Progenitor cell of endocrine pancreas (in vitro differentiated cells): ENCODE measurements at regions not wholly inside any gene's neighbourhood (a gene's known extent, or its start where the extent isn't known, plus 50 kb on each side); places are given as distances from the start of the nearest gene placed in this dataset.
"Not testable (repeated sequence)": the region's sequence is repeated elsewhere in the genome, so short reads cannot be mapped to it uniquely, and the experiment has no call there.

Experiments
- DNase-seq: peaks from one replicate; pipeline ENCODE4 v3.0.0; 2021; ENCODE audit warnings: low spot score; ENCODE audit not compliant: unreplicated experiment
- H3K27ac Mint-ChIP-seq: 2 replicates; pipeline ENCODE4 v1.8.0; 2021; ENCODE audit warnings: mild to moderate bottlenecking, moderate library complexity, mixed read lengths
- H3K27me3 Mint-ChIP-seq: 2 replicates; pipeline ENCODE4 v1.8.0; 2021; ENCODE audit warnings: mixed read lengths
- H3K36me3 Mint-ChIP-seq: 2 replicates; pipeline ENCODE4 v1.8.0; 2022; ENCODE audit warnings: mixed read lengths; ENCODE audit not compliant: insufficient read depth
- H3K4me1 Mint-ChIP-seq: 2 replicates; pipeline ENCODE4 v1.8.0; 2021; ENCODE audit warnings: low read depth, mixed read lengths
- H3K4me3 Mint-ChIP-seq: 2 replicates; pipeline ENCODE4 v1.8.0; 2021; ENCODE audit warnings: low read depth, mild to moderate bottlenecking, moderate library complexity, mixed read lengths
- H3K9me3 Mint-ChIP-seq: 2 replicates; pipeline ENCODE4 v1.8.0; 2021; ENCODE audit warnings: low read depth, mixed read lengths
- CTCF ChIP-seq: fragments of 200-600 bp; sonication (generic); IDR thresholded peaks from one replicate; pipeline ENCODE4 v1.5.0; 2021; ENCODE audit warnings: antibody characterized with exemption, mild to moderate bottlenecking; ENCODE audit not compliant: unreplicated experiment

GRCh38 chr6:5832668-5833067 is 174.1 kb downstream of the NRN1 start:
- Mint-ChIP-seq H3K9me3 (peaks cover 3% of the 10 kb centered on the region), H3K27ac (no peak overlapping the region), H3K27me3 (peaks cover 6% of the 10 kb centered on the region), H3K36me3 (peaks cover 3% of the 10 kb centered on the region), H3K4me1 (no peaks in the 10 kb centered on the region), H3K4me3 (no peak overlapping the region)
- no peak for TF ChIP-seq CTCF
- no peak for DNase-seq

DNA sequence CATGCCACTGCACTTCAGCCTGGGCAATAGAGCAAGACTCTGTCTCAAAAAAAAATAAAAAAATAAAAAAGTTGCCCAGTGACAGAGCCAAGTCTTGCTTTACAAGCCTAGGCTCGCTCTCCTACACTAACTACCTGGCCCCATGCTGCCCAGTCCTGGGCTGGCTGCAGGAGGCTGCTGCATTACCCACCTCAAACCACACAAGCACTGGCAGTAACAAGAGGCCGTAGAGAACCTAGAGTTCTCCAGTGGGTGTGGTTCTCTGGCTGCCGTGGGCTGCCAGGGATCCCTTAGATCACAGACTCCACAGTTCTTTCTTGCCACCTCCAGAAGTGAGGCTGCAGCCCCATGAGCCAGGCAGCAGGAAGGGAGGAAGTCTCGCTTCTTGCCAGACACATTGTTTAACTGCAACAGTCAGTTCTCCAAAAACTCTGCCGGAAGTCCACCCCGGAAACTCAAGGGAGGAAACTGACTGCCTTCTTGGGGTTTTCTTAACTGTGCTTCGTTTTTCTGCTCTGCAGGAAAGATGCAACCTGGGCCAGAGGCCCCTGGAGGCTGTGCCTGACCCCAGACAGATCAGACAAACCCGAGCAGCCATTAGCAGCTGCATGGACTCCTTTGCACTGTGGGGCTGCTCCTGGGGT is 175.4 kb downstream of the NRN1 start:
- DNase-seq, H3K4me3 Mint-ChIP-seq, H3K9me3 Mint-ChIP-seq, H3K36me3 Mint-ChIP-seq, H3K4me1 Mint-ChIP-seq, H3K27ac Mint-ChIP-seq, H3K27me3 Mint-ChIP-seq: not testable (repeated sequence)

GRCh38 chr6:5828296-5828695 is 178.4 kb downstream of the NRN1 start:
- DNase-seq, result no peak
- peaks cover 7% of the 10 kb centered on the region for H3K27me3 Mint-ChIP-seq
- H3K36me3 Mint-ChIP-seq, result no peaks in the 10 kb centered on the region
- H3K4me1 Mint-ChIP-seq, result no peaks in the 10 kb centered on the region
- no peak overlapping the region for H3K27ac Mint-ChIP-seq
- no peak for TF ChIP-seq CTCF
- no peak overlapping the region for H3K4me3 Mint-ChIP-seq
- no peaks in the 10 kb centered on the region for H3K9me3 Mint-ChIP-seq

DNA sequence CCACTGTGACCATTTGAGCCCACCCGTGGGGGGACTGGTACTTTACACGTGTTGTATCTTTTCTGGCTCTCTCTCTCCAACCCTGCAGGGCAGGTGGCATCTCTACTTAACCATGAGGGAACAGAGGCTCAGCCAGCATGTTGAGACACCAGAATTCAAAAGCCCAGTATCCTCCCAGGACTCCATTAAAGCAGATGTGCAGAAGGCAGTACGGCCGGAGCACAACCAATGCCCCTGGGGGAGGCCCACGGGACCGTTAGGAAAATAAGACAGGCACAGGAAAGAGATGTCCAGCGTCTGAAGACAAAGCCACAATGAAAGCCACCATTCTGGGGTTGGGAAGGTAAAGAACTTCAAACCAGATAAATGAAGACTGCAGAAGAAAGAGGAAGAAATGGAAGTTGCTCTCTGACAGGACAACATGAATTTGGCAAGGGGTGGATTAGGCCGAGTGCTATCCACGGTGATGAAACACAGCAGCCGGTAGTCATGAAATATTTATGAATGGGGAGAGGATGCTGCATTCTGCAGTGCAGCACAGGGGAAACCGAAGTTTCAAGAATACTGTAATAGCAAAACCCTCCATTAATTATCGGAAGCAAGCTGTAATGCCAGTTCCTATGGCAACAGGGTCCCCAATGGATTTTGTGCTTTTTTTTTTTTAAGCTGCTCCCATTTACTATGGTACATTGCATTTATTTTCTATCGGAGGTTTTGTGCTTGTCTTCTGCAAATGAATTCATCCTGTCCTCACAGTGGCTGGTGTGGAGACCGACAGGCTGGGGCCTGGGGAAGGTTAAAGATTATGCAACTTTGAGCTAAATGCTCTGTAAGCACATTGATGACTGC is 179.4 kb downstream of the NRN1 start:
- Mint-ChIP-seq H3K36me3 (no peaks in the 10 kb centered on the region), H3K9me3 (peaks cover 2% of the 10 kb centered on the region), H3K27me3 (peaks cover 7% of the 10 kb centered on the region), H3K4me3 (no peak overlapping the region), H3K27ac (no peak overlapping the region), H3K4me1 (no peaks in the 10 kb centered on the region)
- no peak for TF ChIP-seq CTCF
- no peak for DNase-seq

- H3K36me3 Mint-ChIP-seq, H3K4me1 Mint-ChIP-seq, H3K27ac Mint-ChIP-seq, H3K4me3 Mint-ChIP-seq, H3K27me3 Mint-ChIP-seq, DNase-seq, H3K9me3 Mint-ChIP-seq: not testable (repeated sequence)
Observed at GRCh38 chr6:5824382-5824983, 182.2 kb downstream of the NRN1 start.
